H1 (cell line): ENCODE measurements at regions not wholly inside any gene's neighbourhood (a gene's known extent, or its start where the extent isn't known, plus 50 kb on each side); places are given as distances from the start of the nearest gene placed in this dataset.

ENCODE experiments used
- CTCF ChIA-PET: fragments of 300-600 bp; sonication (Branson Sonifier 250); formaldehyde crosslinking; loops from one replicate; lab custom pipeline; 2021; ENCODE audit not compliant: partially characterized antibody; lab: Charles Lee
- POLR2A ChIA-PET: fragments of 300-600 bp; sonication (Branson Sonifier 250); formaldehyde crosslinking; loops from one replicate; lab custom pipeline; 2021; ENCODE audit warnings: inconsistent platforms; ENCODE audit not compliant: partially characterized antibody; lab: Charles Lee
- DNase-seq, 2 experiments: peaks; one replicate each; pipeline versions ENCODE4 v3.0.0 to v3.0.0-alpha.2; 2010 to 2022; ENCODE audit warnings: low spot score in 2 of 2, low read depth in 1 of 2, mixed read lengths in 1 of 2
- FAIRE-seq: peaks from 2 replicates; lab custom pipeline; 2011; peaks lifted over from hg19 to GRCh38; lab: Jason Lieb, UNC
- H2AFZ ChIP-seq: 2 replicates; pipeline ENCODE4 v1.8.1; 2012; ENCODE audit warnings: low read length, inconsistent platforms
- H2AK5ac ChIP-seq: 2 replicates; pipeline ENCODE4 v1.6.1; 2013; ENCODE audit warnings: low read depth, low read length
- H2BK120ac ChIP-seq: replicated peaks from 2 replicates; pipeline ENCODE3; 2013; ENCODE audit warnings: low read depth, low read length, inconsistent platforms
- H2BK12ac ChIP-seq: 2 replicates; pipeline ENCODE4 v1.6.1; 2013; ENCODE audit warnings: low read depth, low read length
- H2BK15ac ChIP-seq: 2 replicates; pipeline ENCODE4 v1.6.1; 2013; ENCODE audit warnings: low read length
- H2BK20ac ChIP-seq: 2 replicates; pipeline ENCODE4 v1.6.1; 2013; ENCODE audit warnings: low read length
- H2BK5ac ChIP-seq: 2 replicates; pipeline ENCODE4 v1.6.1; 2013; ENCODE audit warnings: low read depth, low read length
- H3K14ac ChIP-seq: 2 replicates; pipeline ENCODE4 v1.6.1; 2013; ENCODE audit warnings: inconsistent platforms; ENCODE audit not compliant: insufficient read length
- H3K18ac ChIP-seq: 2 replicates; pipeline ENCODE4 v1.6.1; 2013; ENCODE audit warnings: low read length; ENCODE audit errors: extremely low read depth
- H3K23ac ChIP-seq: 2 replicates; pipeline ENCODE4 v1.6.1; 2013; ENCODE audit warnings: inconsistent platforms; ENCODE audit not compliant: insufficient read length
- H3K23me2 ChIP-seq: 2 replicates; pipeline ENCODE4 v1.6.1; 2013; ENCODE audit warnings: low read depth, low read length
- H3K27ac ChIP-seq: 2 replicates; pipeline ENCODE4 v1.6.1; 2011; ENCODE audit warnings: low read depth, low read length, inconsistent platforms
- H3K27me3 ChIP-seq, 4 experiments: replicated peaks in 1 of 4; 1 replicate in 1 of 4; 2 replicates in 3 of 4; pipeline versions ENCODE4 v1.6.1 to v1.8.1; 2011 to 2013; ENCODE audit warnings: low read length in 3 of 4, mild to moderate bottlenecking in 3 of 4, inconsistent platforms in 2 of 4, mixed read lengths in 2 of 4, moderate library complexity in 1 of 4; ENCODE audit not compliant: control insufficient read depth in 3 of 4, insufficient read depth in 3 of 4; ENCODE audit errors: extremely low read depth in 1 of 4
- H3K36me3 ChIP-seq, 4 experiments: 2 replicates each; pipeline versions ENCODE4 v1.6.1 to v1.8.1; 2011 to 2013; ENCODE audit warnings: mild to moderate bottlenecking in 4 of 4, low read length in 3 of 4, moderate library complexity in 2 of 4, control low read depth in 1 of 4, inconsistent platforms in 1 of 4; ENCODE audit not compliant: insufficient read depth in 4 of 4, control insufficient read depth in 2 of 4
- H3K4ac ChIP-seq: replicated peaks from 2 replicates; pipeline ENCODE3; 2013; ENCODE audit warnings: low read length, low read depth, mixed read lengths, inconsistent platforms; ENCODE audit not compliant: insufficient read length
- H3K4me1 ChIP-seq, 4 experiments: replicated peaks in 1 of 4; 1 replicate in 1 of 4; 2 replicates in 3 of 4; pipeline versions ENCODE4 v1.6.1 to v1.8.1; 2011 to 2013; ENCODE audit warnings: low read length in 3 of 4, inconsistent platforms in 2 of 4, mixed read lengths in 1 of 4; ENCODE audit not compliant: insufficient read depth in 4 of 4, control insufficient read depth in 3 of 4
- H3K4me2 ChIP-seq, 2 experiments: 2 replicates each; pipeline versions ENCODE4 v1.6.1 to v1.8.1; 2011 to 2013; ENCODE audit warnings: low read depth in 2 of 2, low read length in 2 of 2, control low read depth in 1 of 2, inconsistent platforms in 1 of 2, mild to moderate bottlenecking in 1 of 2; ENCODE audit not compliant: insufficient read depth in 1 of 2
- H3K4me3 ChIP-seq, 4 experiments: fragments of 200-600, 300-600 bp in 1 of 4; sonication (generic), shearing (Covaris generic), sonication (Bioruptor Twin) in 1 of 4; 2 replicates each; pipeline versions ENCODE4 v1.5.1 to v1.8.1; 2011 to 2016; ENCODE audit warnings: low read length in 4 of 4, low read depth in 3 of 4, control low read depth in 2 of 4, inconsistent platforms in 2 of 4, mild to moderate bottlenecking in 2 of 4, mixed read lengths in 1 of 4, moderate library complexity in 1 of 4; ENCODE audit not compliant: insufficient read depth in 2 of 4; ENCODE audit errors: extremely low read depth in 1 of 4
- H3K56ac ChIP-seq: replicated peaks from 2 replicates; pipeline ENCODE3; 2013; ENCODE audit warnings: low read depth, mild to moderate bottlenecking, mixed read lengths, low read length, inconsistent platforms; ENCODE audit not compliant: insufficient read length
- H3K79me1 ChIP-seq: 2 replicates; pipeline ENCODE4 v1.6.1; 2013; ENCODE audit warnings: low read depth, low read length, control low read depth
- H3K79me2 ChIP-seq, 2 experiments: 2 replicates each; pipeline versions ENCODE4 v1.6.1 to v1.8.1; 2012 to 2013; ENCODE audit warnings: low read length in 2 of 2, mild to moderate bottlenecking in 2 of 2, inconsistent platforms in 1 of 2; ENCODE audit not compliant: insufficient read depth in 2 of 2, control insufficient read depth in 1 of 2
- H3K9ac ChIP-seq, 4 experiments: replicated peaks in 1 of 4; 1 replicate in 1 of 4; 2 replicates in 3 of 4; pipeline versions ENCODE4 v1.6.1 to v1.8.1; 2011 to 2013; ENCODE audit warnings: low read depth in 3 of 4, low read length in 3 of 4, control low read depth in 2 of 4, mild to moderate bottlenecking in 2 of 4, moderate library complexity in 2 of 4, inconsistent platforms in 1 of 4; ENCODE audit errors: extremely low read depth in 1 of 4
- H3K9me3 ChIP-seq, 2 experiments: 2 replicates each; pipeline versions ENCODE4 v1.6.1 to v1.8.1; 2012 to 2013; ENCODE audit warnings: mild to moderate bottlenecking in 2 of 2, moderate library complexity in 2 of 2, control low read depth in 1 of 2, inconsistent platforms in 1 of 2, low read depth in 1 of 2, low read length in 1 of 2, mixed read lengths in 1 of 2; ENCODE audit not compliant: insufficient read depth in 2 of 2
- H4K20me1 ChIP-seq, 2 experiments: replicated peaks in 1 of 2; 2 replicates each; pipeline versions ENCODE3 to v1.8.1; 2011 to 2013; ENCODE audit warnings: inconsistent platforms in 2 of 2, low read length in 2 of 2, mild to moderate bottlenecking in 1 of 2; ENCODE audit not compliant: insufficient read depth in 2 of 2, control insufficient read depth in 1 of 2
- H4K5ac ChIP-seq: 2 replicates; pipeline ENCODE4 v1.6.1; 2013; ENCODE audit warnings: low read length, low read depth, mixed read lengths, inconsistent platforms; ENCODE audit not compliant: insufficient read length
- H4K8ac ChIP-seq: 2 replicates; pipeline ENCODE4 v1.8.0; 2013; ENCODE audit warnings: mild to moderate bottlenecking, moderate library complexity, low read length, inconsistent platforms; ENCODE audit not compliant: insufficient read depth; ENCODE audit errors: extremely low read depth
- H4K91ac ChIP-seq: replicated peaks from 2 replicates; pipeline ENCODE3; 2013; ENCODE audit warnings: low read length, mixed read lengths, inconsistent platforms; ENCODE audit not compliant: insufficient read length
- ATF3 ChIP-seq: IDR thresholded peaks from 2 replicates; pipeline ENCODE4 v1.6.1; 2011; ENCODE audit warnings: low read depth, mild to moderate bottlenecking, low read length; ENCODE audit not compliant: insufficient read depth
- BACH1 ChIP-seq: IDR thresholded peaks from 2 replicates; pipeline ENCODE4 v1.6.1; 2012; ENCODE audit warnings: low read length, improper control_type of control experiment
- CBX8 ChIP-seq: fragments of 300-800, 300-1000 bp; sonication (generic); IDR thresholded peaks from 2 replicates; pipeline ENCODE4 v1.7.1; 2016; ENCODE audit warnings: low read depth, low read length, borderline replicate concordance
- CHD1 ChIP-seq: IDR thresholded peaks from 2 replicates; pipeline ENCODE4 v1.6.1; 2012; ENCODE audit warnings: low read depth, low read length, improper control_type of control experiment
- EP300 ChIP-seq, 2 experiments: IDR thresholded peaks; 1 replicate in 1 of 2; 2 replicates in 1 of 2; pipeline ENCODE4 v1.6.1; 2011 to 2012; ENCODE audit warnings: low read depth in 2 of 2, low read length in 2 of 2, mild to moderate bottlenecking in 2 of 2, borderline replicate concordance in 1 of 2, inconsistent platforms in 1 of 2, moderate library complexity in 1 of 2
- JUND ChIP-seq: IDR thresholded peaks from 2 replicates; pipeline ENCODE4 v1.6.1; 2011; ENCODE audit warnings: mild to moderate bottlenecking, improper control_type of control experiment, low read length
- PHF8 ChIP-seq: fragments of 200-600 bp; sonication (generic); conservative IDR thresholded peaks from 2 replicates; pipeline ENCODE4 v1.7.1; 2012; ENCODE audit warnings: low read depth, mild to moderate bottlenecking, inconsistent platforms, low read length, moderate library complexity
- RAD21 ChIP-seq, 2 experiments: IDR thresholded peaks in 1 of 2; conservative IDR thresholded peaks in 1 of 2; 2 replicates each; pipeline ENCODE4 v1.6.1; 2011; ENCODE audit warnings: low read depth in 2 of 2, low read length in 2 of 2, improper control_type of control experiment in 1 of 2, inconsistent platforms in 1 of 2, mild to moderate bottlenecking in 1 of 2, moderate library complexity in 1 of 2
- RFX5 ChIP-seq: IDR thresholded peaks from 2 replicates; pipeline ENCODE4 v1.6.1; 2011; ENCODE audit warnings: low read depth, low read length, improper control_type of control experiment, borderline replicate concordance
- RNF2 ChIP-seq: fragments of 200-900, 300-1000 bp; sonication (generic); IDR thresholded peaks from 2 replicates; pipeline ENCODE4 v1.7.1; 2016; ENCODE audit warnings: borderline replicate concordance, low read depth, mild to moderate bottlenecking, antibody characterized with exemption, low read length; ENCODE audit not compliant: poor library complexity, severe bottlenecking; ENCODE audit errors: missing control alignments
- SP1 ChIP-seq: IDR thresholded peaks from 2 replicates; pipeline ENCODE4 v1.6.1; 2011; ENCODE audit warnings: low read depth, low read length
- YY1 ChIP-seq: IDR thresholded peaks from 2 replicates; pipeline ENCODE4 v1.6.1; 2011; ENCODE audit warnings: low read depth, mild to moderate bottlenecking, low read length
- WGBS, 2 experiments: shearing (Covaris generic) in 1 of 2; methylation state at CpG; one replicate each; pipeline versions ENCODE4 v1.1.6 to v1.1.7; 2013 to 2015; ENCODE audit warnings: low lambda C conversion rate in 2 of 2, mixed read lengths in 2 of 2, inconsistent platforms in 1 of 2, low coverage in 1 of 2, missing lambda C conversion rate in 1 of 2; ENCODE audit not compliant: insufficient replicate concordance in 2 of 2, insufficient coverage in 1 of 2, insufficient read length in 1 of 2; ENCODE audit errors: extremely low coverage in 1 of 2, missing lambda C conversion rate in 1 of 2; 5-methylcytosine and 5-hydroxymethylcytosine counted together

GRCh38 chr10:124164264-124164663 lies 70.9 kb upstream of the CHST15 start:
- Histone ChIP-seq H3K4me3 (no peak overlapping the region), H3K9me3 (no peaks in the 10 kb centered on the region), H4K5ac (no peak overlapping the region), H2BK15ac (no peak overlapping the region), H2AK5ac (no peak overlapping the region), H3K27me3 (peaks cover 0 to 3% (median 0%) of the 10 kb centered on the region in 4 experiments; a peak in 1 of 7 replicates), H3K9ac (no peak overlapping the region), H3K56ac (no peak overlapping the region), H3K23ac (no peak overlapping the region), H3K4me2 (no peak overlapping the region), H3K27ac (no peak overlapping the region), H4K20me1 (no peaks in the 10 kb centered on the region), H3K79me2 (no peaks in the 10 kb centered on the region), H2AFZ (no peak overlapping the region), H3K23me2 (no peaks in the 10 kb centered on the region), H3K4ac (no peak overlapping the region), H3K14ac (no peak overlapping the region), H3K18ac (no peak overlapping the region), H2BK20ac (no peak overlapping the region), H2BK12ac (no peak overlapping the region), H3K36me3 (no peaks in the 10 kb centered on the region), H2BK5ac (no peak overlapping the region), H4K91ac (no peak overlapping the region), H2BK120ac (no peak overlapping the region), H3K79me1 (no peaks in the 10 kb centered on the region), H3K4me1 (peaks cover 0 to 13% (median 8%) of the 10 kb centered on the region in 4 experiments; a peak in 5 of 7 replicates), H4K8ac (no peak overlapping the region)
- DNase-seq, result no peak
- CTCF ChIA-PET, result no interaction called here
- WGBS, 2 experiments, result 71% methylated on average over 2 of the region's 2 CpGs; no CpG with 5 or more reads in 1 of the 2 experiments
- POLR2A ChIA-PET, result no interaction called here
- no peak for FAIRE-seq
- TF ChIP-seq SP1 (no peak), EP300 (IDR thresholded peaks at IDR 0.05; ENCODE audit: borderline replicate concordance in 1 of 2, low read depth in 2 of 2, low read length in 2 of 2) (no peak), ATF3 (no peak), YY1 (no peak), CBX8 (no peak), RNF2 (no peak), JUND (no peak), BACH1 (no peak), CHD1 (no peak), PHF8 (no peak), RAD21 (IDR thresholded peaks at IDR 0.05 in 1 of 2, conservative IDR thresholded peaks at IDR 0.05 in 1 of 2; ENCODE audit: low read depth in 2 of 2, low read length in 2 of 2) (no peak), RFX5 (no peak)
